GM21526 (cell line): ENCODE measurements at regions not wholly inside any gene's neighbourhood (a gene's known extent, or its start where the extent isn't known, plus 50 kb on each side); places are given as distances from the start of the nearest gene placed in this dataset.

ENCODE experiments used
- ATAC-seq: cut with Tn5 transposase; IDR thresholded peaks from one replicate; pipeline ENCODE4 v1.9.1; 2021; ENCODE audit warnings: moderate library complexity; ENCODE audit not compliant: unreplicated experiment, low FRiP score

DNA sequence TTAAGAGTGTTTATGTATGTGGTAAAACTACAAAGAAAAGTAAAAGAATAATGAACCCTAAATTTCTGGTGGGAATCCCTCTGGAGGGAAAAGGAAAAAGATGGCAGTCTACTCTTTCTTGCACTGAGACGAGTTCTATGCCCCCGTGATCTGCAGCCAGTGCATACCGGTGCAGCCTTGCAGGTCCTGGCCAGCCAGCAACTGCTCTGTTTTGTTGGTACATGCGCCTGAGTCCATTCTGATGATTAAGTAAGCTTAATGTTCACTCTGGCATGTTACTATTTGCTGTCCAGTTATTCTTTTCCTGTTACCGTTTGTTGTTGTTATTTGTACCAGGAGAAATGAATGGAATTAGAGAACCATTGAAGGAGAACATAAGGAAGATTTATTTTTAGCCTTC lies 95.1 kb upstream of the TMC3 start:
- no peak for ATAC-seq

DNA sequence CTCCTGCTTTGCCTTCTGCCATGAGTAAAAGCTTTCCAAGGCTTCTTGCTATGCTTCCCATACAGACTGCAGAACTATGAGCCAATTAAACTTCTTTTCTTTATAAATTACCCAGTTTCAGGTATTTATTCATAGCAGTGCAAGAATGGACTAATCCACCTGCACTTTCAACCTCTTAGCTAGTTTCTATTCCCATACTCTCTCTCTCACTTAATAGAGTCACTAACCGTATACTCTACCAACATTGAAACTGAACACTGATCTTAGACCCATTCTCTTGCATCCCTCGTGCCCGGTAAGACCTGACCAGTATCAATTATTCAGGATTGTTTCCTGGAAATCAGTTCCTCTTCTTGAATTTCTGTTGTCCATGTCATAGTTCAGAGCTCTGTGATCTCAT lies 92.7 kb upstream of the TMC3 start:
- no peak for ATAC-seq

DNA sequence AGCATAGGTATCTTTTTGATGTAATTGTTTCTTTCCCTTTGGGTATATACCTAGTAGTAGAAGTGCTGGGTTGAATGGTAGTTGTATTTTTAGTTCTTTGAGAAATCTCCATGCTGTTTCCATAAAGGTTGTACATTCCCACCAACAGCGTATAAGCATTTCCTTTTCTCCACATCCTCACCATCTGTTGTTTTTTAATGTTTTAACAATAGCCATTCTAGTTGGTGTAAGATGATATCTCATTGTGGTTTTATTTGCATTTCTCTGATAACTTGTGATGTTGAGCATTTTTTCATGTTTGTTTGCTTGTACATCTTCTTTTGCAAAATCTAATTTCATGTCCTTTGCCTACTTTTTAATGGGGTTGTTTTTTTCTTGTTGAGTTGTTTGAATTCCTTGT lies 80.0 kb upstream of the TMC3 start:
- ATAC-seq: no peak

DNA sequence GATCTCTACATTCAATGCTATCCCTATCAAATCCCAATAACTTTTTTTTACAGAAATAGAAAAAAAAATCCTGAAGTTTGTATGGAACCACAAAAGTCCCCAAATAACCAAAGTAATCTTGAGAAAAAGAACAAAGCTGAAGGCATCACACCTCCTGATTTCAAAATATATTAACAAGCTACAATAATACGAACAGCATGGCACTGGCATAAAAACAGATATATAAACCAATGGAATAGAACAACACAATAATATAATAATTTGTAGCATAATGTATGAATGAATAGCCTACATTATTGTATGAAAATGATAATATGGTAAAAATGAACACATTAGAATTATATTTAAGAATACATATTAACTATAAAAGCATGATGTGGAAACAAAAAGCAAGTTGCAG lies 76.7 kb upstream of the TMC3 start:
- ATAC-seq: no peak

DNA sequence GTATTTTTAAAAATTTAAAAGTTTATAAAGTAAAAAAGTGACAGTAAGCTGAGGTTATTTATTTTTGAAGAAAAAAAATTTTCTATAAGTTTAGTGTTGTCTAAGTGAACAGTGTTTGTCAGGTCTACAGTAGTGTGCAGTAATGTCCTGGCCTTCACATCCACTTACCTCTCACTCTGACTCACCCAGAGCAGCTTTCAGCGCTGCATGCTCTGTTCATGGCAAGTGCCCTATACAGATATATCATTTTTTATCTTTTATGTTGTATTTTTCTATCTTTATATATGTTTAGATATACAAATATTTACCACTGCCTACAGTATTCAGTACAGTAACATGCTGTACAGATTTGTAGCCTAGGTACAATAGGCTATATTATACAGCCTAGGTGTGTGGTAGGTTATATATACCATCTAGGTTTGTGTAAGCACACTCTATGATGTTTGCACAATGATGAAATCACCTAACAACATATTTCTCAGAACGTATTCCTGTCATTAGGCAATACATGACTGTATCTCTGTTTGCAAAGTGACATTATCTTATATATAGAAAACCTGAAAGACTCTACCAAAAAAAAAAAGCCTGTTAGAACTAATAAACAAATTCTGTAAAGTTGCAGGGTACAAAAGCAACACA lies 75.9 kb upstream of the TMC3 start:
- ATAC-seq: no peak

DNA sequence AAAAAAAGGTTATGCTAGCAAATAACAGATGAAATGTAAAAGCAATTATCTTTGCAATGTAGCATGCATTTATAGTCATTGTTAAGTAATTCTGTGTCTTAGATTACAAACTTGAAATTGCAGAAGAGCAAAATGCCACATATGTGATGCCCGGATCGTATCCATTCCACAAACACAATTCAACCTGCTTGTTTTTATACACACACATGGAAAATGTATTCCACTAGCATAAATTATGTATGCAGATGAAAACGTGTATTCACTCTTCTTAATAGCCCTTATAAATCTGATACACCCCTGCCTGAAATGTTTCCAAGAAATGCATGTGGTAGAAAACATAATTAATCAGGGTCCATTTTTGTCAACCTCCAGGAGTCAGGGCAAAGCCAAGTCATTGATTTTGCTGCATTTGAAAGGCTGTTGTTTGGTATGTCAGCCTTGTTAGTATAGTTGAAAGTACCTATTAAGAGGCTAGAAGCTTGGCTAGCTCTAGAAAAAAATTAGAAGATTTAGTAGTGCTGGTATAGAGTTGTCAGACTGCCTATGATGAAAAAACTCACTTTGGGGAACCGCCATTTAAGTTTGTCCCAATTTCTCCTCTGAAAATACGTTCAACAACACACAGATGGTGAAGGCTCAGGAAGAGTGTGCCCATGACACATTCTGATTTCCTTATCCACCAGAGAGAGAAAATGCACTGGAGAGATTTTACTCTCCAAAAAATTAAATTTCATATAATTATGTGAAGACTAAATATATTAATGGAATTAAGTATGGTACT lies 69.2 kb upstream of the TMC3 start:
- no peak for ATAC-seq

DNA sequence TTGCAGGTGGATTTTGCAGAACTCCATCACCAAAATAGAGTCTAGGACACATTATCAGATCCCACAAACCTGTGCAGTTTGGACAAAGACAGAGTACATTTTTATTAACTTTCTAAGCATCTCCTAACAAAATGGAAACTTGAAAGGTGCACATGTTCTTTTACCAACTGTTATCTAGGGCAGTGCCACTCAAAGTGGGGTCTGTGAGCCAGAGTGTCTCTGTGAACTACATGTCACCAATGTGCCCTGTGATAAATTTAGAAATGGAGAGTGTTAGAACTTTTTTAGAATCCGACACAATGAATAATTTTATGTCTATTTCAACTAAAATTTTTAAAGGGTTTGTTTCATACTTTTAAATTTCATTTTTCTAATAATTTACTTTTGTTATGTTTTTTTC lies 68.4 kb upstream of the TMC3 start:
- no peak for ATAC-seq

DNA sequence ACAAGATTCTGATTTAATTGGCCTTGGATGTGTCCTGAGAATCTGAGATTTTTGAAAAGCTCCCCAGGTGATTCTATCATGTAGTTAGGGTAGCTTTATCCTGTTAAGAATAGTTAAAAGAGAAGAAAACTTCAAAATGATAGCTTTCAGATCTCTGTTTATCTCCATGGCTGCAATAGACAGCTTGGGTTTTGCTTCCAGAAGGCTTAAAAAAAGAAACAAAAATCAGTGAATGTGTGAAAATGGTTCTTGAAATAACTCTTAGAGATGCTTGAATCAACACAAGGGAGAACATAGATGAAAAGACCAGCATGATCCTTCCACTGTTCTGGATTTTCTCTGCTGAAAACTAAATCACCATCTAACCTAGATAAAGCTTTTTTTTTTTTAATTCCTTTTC lies 60.8 kb upstream of the TMC3 start:
- ATAC-seq: no peak

DNA sequence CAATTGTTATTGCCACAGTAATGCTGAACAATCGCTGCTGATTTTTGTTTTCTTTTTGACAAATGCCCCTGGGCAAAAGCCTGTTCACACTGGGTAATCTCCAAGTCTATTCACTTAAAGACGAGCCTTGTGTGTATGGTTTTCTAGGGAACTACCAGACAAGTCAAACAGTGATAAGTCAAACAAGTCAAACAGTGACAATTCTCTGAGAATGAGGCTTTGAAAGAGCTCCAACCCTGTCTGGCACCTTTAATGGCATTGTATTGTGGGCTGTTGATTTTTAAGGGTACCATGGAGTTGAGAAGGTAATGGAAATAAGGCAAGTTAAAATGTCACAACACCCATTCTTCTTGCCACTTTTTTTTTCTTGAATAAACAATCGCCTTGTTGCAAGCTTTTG lies 59.4 kb upstream of the TMC3 start:
- no peak for ATAC-seq

DNA sequence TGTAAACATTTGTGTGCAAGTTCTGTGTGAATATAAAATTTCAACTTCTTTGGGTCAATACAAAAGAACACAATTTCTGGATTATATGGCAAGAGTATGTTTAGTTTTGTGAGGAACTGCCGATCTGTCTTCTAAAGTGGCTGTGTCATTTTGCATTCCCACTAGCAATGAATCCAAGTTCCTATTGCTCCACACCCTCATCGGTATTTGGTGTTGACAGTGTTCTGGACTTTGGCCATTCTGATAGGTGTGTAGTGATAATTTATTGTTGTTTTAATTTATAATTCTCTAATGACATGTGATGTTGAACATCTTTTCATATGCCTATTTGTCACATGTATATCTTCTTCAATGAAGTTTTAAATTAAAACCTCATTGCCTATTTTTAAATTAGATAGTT lies 58.2 kb upstream of the TMC3 start:
- ATAC-seq: no peak

DNA sequence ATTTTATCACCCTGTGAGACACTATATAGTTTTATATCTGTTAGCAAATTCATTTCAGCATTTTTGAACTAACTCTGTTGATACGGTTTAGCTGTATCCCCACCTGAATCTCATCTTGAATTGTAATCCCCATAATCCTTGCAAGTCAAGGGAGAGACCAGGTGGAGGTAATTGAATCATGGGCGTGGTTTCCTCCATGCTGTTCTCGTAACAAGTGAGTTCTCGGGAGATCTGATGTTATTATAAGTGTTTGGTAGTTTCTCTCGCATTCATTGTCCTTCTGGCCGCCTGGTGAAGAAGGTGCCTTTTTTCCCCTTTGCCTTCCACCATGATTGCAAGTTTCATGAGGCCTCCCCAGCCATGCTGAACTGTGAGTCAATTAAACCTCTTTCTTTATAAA lies 53.2 kb upstream of the TMC3 start:
- no peak for ATAC-seq

DNA sequence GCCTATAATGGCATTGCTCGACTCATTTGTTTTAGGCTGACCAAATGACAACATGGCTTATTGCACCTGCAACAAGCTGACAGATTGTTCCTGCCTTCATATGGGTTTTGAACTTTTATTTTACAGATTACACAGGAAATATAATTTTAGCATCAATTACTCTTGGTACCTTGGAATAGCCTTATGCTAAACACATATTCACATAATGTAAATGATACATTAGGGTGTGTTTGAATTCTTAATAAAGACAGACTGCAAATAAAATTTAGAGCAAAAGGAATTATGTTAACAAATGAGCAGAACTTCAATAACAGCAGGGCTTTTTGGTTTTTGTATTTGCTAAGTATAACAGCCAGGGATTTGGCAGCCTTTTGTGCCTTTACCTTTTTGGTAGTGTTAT lies 51.9 kb upstream of the TMC3 start:
- no peak for ATAC-seq
